HG02943 (cell line): ENCODE measurements at regions not wholly inside any gene's neighbourhood (a gene's known extent, or its start where the extent isn't known, plus 50 kb on each side); places are given as distances from the start of the nearest gene placed in this dataset.
A peak's percentile ranks its signal among the peaks of the same experiment; 100 is the strongest.

Experiments
- ATAC-seq: cut with Tn5 transposase; IDR thresholded peaks from one replicate; pipeline ENCODE4 v1.9.1; 2021; ENCODE audit warnings: mild to moderate bottlenecking, low read depth, moderate library complexity; ENCODE audit not compliant: unreplicated experiment

DNA sequence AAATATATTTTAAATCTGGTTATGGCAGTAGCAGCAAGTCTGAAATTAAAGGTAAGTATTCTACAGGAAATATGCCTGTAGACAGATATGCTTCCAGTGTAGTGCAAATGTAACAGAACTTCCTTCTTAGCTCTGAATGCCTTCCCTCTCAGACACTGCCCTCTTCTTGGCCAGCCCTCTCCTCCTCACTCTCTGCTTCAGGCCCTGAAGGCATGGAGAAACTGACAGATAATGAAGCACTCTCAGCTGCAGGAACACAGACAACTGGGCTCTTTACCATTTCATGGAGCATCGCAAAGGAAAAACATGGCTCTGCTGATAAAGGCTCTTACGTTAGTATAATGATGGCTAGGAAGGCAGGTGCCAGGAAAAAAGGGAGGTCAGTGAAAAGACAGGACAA is 431.5 kb upstream of the RASGEF1B start:
- ATAC-seq: no peak

DNA sequence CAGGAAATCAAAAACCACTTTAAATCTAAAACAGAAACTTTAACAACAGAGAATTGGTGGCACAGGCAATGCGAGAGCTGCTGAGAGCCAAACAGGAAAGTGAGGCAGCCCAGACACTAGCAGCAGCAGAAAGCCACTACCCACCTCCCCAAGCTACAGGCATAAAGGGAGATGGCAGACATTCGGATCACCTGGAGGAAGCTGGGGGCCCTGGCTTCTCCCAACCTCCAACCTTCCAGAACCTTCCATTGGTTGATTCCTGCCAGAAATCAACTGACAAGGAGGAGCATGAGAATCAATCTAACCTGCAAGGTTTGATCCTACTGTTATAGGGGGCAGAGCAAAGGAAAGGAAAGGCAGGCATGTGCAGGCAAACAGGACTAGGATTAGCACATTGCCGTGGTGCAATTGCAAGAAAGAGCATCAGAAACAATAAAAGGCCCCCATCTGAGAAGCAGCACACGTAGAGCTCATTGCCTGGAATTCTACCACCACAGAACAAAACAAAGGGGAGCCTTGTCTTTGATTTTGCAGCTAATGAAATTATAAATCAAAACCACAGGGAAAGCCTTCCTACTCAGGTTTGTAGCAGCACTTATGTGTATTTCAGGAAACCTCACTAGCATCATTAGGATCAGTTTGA is 427.3 kb upstream of the RASGEF1B start:
- no peak for ATAC-seq

DNA sequence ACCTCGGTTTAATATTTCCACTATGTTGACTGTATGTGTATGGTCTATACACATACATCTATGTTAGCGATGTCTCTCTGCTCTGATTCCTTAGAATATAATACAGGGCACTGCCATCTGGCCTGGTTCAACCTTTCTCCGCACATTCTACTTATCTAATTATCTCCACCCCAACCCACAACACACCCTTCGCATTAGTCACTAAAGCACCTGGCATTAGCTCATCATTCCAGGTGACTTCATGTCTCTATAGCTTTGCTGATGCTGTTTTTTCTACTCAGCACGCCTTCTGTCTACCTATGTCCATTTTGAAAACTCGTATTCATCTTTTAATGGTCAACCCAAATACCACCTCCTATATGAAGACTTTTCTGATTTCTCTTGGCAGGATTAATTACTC is 425.2 kb upstream of the RASGEF1B start:
- no peak for ATAC-seq

DNA sequence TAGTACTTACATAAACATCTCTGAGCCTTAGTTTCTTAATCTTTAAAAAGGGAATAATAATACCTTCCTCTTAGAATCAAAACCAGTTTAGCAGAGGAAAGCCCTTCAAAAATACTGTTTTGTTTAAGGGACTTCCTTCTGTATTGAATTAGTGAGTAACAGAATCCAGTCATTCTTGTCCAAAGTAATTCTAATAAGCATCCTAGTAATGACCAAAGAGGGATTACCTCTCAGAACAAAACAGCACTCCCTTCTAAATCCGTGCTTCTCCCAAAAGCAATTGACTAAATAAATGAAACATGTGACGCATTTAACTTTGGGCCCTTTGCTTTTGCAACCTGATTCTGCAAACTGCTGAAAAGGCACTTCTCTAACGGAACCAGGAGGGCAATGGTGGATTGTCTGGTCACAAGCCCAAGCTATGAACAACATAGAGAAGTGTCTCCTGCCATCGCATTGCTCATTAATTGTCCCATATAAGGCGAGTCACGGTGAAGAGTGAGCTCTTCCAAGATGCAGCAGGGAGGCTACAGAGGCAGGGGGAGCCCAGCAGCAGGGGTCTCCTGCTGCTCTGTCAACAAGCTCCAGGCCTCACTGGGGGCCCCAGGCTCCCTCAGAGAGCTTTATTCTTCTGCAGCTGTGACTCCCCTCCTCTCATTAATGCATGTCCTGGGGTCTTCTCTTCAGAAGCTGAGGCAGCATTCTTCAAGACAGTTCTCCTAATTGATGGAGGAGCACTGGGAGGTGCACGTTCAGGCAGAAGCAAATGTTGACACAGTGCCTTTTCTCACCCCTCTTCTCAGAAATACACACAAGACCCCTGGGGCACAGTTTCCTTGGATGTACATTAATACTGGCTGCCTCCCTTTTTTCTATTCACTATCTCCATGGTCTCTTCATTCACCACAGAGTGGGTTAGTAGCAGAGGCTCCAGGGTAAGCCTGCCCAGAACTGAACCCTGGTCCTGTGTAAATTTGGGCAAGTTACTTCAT is 419.6 kb upstream of the RASGEF1B start:
- ATAC-seq: no peak

DNA sequence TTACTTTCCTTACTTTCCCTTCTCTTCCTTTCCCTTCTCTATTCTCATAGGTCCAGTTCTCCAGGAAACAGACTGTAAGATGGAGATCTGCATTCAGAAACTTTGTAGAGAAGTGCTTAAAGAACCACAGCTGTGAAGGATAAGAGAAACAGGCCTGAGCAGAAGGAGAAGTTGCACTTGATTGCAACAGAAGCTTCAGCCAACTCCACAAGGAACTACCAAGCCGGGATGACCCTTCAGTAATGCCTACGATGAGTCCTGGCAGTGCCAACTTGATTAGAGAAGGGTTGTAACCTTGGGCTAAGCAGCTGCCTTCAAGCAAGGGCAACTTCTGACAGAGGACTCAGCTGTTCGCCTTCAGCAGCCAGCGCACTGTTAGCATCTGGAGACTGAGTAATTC is 413.3 kb upstream of the RASGEF1B start:
- ATAC-seq: no peak

DNA sequence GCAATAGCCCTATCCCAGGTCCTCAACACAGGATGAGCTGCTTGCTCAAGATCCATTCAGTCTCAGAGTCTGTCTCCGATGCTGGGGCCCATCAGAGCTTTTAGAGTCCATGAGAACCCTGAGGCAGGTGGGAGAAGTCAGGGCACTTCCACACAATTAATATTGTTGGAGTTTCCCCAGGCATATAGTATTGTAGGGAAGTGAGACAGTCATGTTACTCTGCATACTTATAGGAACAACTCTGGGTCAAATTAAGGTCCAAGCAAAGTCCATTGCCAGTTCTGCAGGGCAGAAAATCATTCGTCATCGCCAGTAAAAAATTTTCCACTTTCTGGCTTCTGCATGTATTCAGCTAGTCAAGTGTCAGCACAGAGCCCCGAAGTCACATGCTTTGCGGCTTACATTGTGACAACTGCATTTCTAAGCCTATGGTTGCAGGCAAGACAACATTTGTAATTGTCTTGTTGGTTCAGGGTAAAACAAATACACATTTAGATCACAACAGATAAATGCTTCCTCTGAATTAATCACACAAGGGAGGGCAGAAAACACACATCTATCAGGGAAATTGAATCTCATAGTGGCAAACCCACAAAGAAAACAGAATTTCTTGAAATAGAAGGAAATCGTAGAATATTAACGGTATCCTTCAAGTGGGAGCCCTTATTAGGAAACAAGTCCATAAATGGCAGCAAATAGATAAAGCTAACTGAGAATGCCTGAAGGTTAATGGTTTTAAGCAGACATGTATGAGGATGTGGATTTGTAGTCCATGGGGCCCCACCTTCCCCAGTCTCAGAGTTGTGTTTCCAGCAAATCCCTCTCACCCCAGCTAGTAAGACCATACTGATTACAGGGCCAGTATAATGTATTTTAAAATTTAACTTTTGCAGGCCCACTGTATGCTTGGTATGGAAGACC is 412.1 kb upstream of the RASGEF1B start:
- ATAC-seq: no peak

DNA sequence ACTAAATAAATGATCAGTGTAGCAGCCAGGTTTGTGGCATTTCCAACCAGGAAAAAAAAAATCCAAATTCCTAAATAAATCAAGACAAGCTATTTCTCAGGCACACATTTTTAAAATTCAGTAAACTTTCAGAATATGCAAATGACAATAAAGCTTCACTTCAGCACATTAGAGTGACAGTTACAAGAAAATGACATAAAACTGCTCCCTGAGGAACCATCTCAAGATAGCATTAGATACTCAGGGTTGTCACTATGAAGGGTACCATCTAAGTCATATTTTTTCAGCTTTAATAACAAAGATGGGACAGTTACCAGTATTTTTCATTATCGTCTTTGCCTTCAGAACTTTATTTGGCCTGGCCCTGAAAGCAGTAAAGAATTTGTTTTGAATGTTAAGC is 411.3 kb upstream of the RASGEF1B start:
- ATAC-seq: no peak

DNA sequence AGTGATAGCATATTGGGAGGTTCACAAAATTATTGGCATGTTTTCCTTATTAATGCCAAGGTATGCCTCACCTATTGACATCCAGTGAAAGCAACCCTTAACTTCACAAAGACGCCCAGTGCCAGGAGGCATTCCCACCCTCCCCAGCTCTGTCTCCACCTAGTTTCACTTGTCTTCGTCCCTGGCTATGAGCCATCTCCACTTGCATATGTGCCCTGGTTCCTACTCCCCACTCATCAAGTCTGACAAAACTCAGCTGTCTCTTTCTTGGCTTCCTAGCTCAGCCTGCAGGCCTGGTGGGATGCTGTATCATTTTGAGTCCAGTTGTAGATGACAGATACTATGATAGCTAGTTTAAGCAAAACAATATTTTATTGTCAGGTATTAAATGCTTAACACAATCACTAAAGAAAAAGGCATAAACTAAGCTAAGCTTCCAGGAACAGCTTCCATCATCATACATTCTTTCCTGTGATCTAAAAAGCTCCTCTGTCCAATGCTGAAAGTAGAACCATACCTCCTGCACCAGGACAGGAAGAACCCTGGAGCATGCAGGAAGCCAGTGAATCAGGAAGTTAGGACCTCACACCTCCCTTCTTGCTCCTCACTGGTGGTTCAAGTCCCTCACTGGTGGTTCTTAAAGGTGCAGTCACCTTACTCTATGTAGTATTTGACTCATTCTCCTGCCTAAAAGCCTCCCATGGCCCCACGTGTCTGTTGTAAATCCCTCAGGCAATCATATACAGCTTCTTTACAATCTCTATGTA is 410.3 kb upstream of the RASGEF1B start:
- ATAC-seq: no peak

DNA sequence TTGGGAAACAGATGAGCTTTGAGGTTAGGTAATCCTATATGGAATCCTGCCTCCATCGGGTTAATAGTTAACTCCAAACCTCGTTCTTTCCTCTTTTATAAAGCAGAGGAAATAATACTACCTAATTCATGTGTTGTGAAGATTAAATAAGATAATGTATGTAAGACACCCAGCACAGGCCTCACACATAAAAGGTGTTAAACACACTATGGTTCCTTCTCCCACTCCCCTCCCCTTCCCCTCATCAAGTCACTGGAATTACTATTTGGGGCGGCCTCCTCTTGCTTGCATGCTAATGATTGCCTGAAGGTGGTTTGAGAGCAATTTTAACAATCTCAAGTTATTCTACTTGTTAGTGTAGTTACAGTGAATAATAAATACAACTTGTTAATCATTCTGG is 404.4 kb upstream of the RASGEF1B start:
- ATAC-seq: no peak

DNA sequence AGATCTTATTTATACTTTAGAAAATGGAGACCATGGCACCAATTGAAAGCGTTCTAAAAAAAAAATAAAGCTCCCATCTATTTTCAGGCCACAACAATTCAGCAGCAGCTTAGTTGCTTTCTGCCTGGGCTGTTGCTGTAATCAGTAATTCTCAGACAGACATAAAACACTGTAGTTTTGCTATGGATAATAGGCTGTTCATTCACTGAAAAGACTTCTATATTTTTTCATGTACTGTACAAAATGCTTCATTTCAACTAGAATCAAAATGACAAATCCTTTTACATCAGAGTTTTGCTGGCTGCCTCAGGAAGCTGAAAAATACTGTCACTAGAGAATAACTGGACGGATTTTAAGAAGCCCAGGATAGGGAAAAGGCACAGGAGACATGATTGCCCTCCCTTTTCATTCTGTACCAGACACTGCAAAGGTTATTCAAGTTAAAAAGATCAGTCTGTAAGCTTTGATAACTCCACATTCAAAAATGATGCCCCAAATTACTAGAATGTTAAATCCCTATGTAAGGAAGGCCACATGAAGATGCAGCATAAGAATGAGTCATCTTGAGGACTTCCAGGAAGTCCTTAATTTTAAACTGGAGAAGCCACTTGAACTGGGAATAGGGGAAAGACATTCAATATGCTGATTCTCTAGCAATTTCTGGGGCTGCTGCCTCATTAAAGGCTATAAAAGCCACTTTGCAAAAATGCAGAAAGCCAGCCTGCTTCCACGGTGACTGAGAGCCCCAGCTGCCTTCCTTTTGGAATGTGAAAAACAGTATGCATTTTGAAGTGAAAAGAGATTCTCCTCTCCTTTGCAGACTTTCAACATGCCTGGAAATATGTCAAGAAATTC is 403.2 kb upstream of the RASGEF1B start:
- ATAC-seq: no peak

DNA sequence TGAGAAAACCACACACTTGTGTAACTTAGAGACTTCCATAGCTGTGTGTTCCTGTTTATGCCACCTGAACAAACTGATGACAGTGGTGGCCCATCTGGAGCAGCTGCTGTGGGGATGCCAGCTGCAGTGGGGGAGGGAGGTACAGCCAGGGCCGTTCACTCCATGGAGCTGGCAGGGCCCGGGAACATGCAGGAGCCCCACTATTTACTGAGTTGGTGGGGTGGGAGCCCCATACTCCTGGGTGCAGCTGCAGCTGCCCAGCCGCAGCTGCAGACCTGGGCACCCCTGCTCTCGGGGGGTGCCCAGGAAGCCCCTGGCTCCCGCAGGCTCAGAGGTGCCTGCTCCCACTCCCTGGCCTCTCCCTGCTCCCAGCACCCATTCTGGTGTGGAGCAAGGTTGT is 398.6 kb upstream of the RASGEF1B start:
- ATAC-seq: no peak

DNA sequence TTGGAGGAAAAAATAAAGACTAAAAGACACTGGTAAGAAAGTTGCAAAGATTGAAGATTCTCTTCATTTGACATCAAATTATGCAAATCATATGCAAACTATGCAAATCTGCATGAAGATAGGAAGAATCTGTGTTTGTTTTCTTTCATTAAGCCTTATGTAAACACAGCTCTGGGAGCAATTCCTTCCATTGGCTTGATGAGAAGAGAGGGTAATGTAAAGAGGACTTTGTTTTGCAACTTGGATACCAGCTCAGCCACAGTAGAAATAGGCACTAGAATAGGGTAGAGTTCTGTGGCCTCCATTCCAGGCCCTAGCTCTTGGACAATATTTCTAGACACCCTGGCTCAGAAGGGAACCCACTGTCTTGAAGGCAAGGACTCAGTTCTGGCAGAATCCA is 388.4 kb upstream of the RASGEF1B start:
- no peak for ATAC-seq

DNA sequence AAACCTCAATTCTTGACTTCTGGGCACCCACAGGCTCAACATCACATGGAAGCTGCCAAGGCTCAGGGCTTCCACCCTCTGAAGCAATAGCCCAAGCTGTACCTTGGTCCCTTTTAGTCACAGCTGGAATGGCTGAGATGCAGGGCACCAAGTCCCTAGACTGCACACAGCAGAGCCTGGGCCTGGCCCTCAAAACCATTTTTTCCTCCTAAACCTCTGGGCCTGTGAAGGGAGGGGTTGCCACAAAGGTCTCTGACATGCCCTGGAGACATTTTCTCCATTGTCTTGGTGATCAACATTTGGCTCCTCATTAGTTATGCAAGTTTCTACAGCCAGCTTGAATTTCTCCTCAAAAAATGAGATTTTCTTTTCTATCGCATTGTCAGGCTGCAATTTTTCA is 382.7 kb upstream of the RASGEF1B start:
- no peak for ATAC-seq

DNA sequence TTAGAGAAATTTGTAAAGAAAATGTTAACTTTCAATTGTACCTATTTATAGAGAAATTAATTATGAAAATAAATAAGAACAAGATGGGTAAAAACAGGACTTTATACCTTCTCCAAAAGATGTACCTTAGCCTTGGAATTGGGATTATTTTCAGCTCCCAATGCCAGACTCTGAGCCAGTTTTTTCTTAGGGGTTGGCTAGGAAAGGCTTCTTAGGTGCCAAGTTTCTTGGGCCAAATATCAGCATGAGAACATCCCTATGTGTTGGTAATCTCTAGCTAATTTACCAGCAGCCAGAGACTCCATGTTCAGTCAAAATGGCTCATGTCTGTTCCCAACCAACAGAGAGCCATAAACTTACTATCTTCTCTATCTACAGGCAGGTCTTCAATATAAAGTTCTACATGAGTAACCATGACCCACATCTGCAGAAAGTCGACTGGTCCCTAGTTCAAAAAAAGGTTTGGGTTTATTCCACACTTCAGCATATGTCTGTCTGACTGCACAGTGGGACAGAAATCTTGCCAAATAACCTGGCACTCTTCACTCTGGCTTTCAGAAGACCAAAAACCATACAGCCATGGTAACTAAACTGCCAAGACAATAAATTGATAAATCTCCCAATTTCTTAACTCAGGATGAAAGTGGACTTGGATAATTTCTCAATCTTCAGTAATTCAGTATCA is 380.5 kb upstream of the RASGEF1B start:
- no peak for ATAC-seq

DNA sequence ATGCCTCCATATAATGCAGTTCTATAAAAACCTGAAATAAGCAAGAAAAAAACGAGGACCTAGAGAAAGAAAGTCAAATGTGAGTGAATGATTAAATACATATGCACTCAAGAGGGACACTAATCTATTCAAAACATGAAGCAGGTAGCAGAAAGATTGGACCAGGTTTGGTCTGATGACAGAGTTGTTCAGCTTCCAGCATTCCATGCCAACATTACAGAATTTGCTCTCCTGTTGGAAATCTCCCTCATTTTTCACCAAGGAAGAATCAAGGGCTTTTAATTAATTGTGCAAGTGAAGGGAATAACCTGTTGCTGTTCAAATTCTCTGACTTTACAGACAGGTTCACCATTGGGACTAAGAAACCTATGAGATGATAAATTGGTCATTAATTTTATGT is 379.0 kb upstream of the RASGEF1B start:
- ATAC-seq: no peak

DNA sequence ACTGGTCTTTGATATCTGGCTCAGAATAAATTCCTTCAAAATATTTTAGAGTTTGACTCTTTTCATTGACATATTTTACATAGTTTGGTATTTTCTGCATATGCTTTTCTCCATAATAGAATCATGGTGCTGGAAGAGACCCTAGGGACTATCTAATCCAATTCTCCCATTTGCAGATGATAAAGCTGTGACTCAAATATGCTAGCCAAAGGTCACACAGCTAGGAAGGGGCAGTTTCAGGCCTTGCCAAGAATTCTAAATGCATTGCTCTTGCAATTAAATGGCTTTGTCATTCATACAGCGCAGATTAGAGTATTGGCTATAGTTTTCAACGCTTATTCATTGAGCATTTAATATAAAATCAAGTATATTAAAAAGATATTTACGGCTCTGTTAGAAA is 374.1 kb upstream of the RASGEF1B start:
- ATAC-seq: no peak

DNA sequence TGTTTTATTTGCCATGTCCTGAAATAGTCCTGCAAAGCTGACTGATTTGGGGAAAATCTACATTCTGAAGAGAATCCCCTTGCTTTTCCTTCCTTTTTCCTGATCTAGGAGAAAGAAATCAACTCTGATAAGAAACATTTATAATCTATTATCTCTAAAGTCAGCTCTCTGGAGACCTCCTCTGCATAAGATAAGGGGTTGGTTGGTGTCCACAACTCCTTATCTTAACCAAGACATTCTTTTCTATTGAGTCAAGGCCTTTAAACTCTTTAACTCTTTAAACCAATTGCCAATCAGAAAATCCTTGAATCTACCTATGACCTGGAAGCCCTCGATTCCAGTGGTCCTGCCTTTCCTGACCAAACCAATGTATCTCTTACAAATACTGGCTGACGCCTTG is 373.6 kb upstream of the RASGEF1B start:
- ATAC-seq: no peak

DNA sequence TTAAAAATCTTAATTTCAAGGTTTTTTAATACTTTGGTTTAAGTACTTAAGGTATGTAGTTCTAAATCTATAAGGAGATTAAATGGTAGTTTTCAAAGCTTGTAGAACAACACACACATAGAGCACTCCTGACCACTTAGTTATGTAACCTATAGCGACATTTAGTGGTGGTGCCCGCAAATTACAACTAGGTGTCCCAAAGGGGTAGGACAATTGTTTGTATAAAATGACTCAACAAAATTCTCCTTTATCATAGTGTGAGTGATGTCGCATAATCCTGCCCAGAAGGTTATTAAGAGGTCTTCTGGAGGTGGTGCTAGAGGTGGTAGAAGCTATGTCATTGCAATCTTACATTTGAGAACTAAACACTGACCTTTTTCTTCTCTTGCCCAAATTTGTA is 373.0 kb upstream of the RASGEF1B start:
- peak; percentile 59 for ATAC-seq
